ENCODE measurements at regions not wholly inside any gene's neighbourhood (a gene's known extent, or its start where the extent isn't known, plus 50 kb on each side); places are given as distances from the start of the nearest gene placed in this dataset.
"Not testable (repeated sequence)": the region's sequence is repeated elsewhere in the genome, so short reads cannot be mapped to it uniquely, and the experiment has no call there.

DNA sequence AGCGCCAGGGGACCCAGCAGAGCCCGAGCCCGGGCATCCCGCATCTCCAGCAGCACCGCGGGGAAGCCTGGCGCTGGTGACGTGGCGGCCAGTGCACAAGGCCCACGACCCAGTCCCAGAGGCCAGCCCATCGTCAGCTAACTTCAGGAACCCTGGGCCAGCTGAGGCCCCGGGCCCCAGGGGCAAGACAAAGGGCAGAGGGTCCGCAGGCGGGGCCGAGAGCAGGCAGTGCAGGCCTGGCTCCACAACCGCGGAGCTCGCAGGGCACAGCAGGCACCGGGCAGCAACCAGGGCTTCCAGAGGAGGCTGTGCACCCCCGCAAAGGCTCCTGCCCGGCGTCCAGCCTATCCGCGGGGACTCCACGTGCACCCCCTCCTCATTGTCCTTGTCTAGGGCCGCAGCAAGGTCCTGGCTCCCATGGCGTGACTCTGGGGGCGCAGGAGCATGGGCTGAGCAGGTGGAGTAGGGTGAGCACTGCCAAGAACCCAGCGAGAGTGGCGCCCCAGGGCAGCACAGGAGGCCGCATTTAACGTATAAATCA is 352.5 kb downstream of the KCNJ18 start:
- H3K9ac ChIP-seq (ENCODE audit: low read depth, low read length); H3K36me3 ChIP-seq (ENCODE audit: insufficient read depth, low read length); H3K9me3 ChIP-seq (ENCODE audit: control insufficient read depth, insufficient read depth, low read length); H3K4me1 ChIP-seq (ENCODE audit: insufficient read depth, low read length): not testable (repeated sequence)

DNA sequence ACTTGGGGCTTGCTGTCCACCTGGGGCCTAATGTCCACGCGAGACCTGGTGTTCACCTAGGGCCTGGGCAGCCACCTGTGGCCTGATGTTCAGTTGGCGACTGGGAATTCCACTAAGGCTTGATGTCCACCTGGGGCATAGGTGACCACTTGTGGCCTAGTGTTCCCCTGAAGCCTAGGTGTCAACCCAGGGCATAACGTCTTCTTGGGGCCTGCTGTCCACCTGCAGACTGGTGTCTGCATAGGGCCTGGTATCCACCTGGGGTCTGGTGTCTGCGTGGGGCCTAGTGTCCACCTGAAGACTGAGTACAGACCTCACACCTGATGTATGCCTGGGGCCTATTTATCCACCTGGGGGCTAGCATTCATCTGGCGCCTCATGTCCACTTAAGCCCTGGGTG is 355.2 kb downstream of the KCNJ18 start:
- not testable (repeated sequence) for H3K9me3 ChIP-seq (ENCODE audit: control insufficient read depth, insufficient read depth, low read length); H3K4me1 ChIP-seq (ENCODE audit: insufficient read depth, low read length); H3K9ac ChIP-seq (ENCODE audit: low read depth, low read length)

DNA sequence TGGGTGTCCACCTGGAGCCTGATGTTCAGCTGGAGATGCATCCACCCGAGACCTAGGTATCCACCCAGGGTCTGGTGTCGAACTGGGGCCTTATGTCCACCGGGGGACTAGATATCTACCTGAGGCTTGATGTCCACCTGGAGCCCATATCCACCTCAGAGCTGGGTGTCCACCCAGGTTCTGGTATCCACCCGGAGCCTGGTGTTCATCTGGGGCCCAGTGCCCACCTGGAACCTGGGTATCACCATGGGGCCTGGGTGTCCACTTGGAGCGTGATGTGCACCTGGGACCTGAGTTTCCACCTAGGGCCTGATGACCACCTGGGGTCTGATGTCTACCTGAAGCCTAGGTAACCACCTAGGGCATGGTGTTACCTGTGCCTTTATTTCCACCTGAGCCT is 355.9 kb downstream of the KCNJ18 start:
- H3K4me1 ChIP-seq (ENCODE audit: insufficient read depth, low read length); H3K9me3 ChIP-seq (ENCODE audit: control insufficient read depth, insufficient read depth, low read length); H3K36me3 ChIP-seq (ENCODE audit: insufficient read depth, low read length); H3K9ac ChIP-seq (ENCODE audit: low read depth, low read length): not testable (repeated sequence)

More for the DNA sequence above, 355.2 kb downstream of the KCNJ18 start:
- not testable (repeated sequence) for H3K36me3 ChIP-seq (ENCODE audit: insufficient read depth, low read length)

DNA sequence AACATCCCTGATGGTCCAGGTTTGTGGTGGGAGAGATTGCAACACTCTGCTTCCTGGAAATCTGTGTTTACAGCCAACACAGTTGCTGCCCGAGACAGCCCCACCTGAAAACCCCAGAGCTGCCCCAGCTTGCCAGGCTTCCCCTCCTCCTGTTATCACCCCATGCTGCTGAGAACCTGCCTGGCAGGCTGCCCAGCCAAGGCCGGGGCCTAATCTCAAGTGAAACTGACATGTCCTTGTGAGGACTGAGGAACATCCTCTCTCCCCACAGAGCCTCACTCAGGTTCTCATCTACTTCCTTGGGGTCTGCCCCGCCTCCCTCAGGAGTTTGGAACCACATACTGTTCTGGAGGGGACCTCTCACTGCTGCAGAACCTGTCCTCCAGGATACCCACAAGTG is 358.4 kb downstream of the KCNJ18 start:
- not testable (repeated sequence) for H3K9me3 ChIP-seq (ENCODE audit: control insufficient read depth, insufficient read depth, low read length); H3K9ac ChIP-seq (ENCODE audit: low read depth, low read length); H3K4me1 ChIP-seq (ENCODE audit: insufficient read depth, low read length); H3K36me3 ChIP-seq (ENCODE audit: insufficient read depth, low read length)

DNA sequence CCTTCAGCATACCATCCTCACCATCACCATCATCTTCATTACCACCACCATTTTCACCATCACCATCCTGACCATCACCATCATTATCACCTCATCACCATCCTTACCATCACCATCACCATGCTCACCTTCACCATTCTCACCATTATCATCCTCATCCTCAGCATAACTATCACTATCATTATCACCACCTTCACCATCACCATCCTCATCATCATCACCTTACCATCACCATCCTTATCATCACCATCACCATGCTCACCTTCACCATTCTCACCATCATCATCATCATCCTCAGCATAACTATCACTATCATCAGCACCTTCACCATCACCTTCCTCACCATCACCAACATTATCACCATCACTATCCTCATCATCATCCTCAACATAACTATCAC is 360.4 kb downstream of the KCNJ18 start:
- not testable (repeated sequence) for H3K4me1 ChIP-seq (ENCODE audit: insufficient read depth, low read length); H3K36me3 ChIP-seq (ENCODE audit: insufficient read depth, low read length); H3K9me3 ChIP-seq (ENCODE audit: control insufficient read depth, insufficient read depth, low read length); H3K9ac ChIP-seq (ENCODE audit: low read depth, low read length)

DNA sequence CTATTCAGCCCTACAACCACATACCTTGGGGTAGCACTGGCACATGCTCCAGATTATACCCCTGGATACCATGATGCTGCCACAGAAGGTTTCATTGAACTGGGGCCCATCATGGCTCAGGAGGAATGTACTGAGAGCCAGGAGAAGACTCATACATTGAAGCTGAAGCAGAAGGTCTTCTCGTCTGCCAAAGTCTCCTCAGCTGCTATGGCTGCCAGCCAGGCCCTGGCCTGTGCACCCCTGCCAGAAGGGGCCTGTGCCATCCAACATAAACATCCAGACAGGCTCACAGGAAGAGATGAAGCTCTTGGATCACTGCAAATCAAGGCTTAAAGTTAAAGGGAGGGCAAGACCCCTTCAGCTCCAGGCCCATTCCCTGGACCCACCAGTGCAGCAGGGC is 364.2 kb downstream of the KCNJ18 start:
- not testable (repeated sequence) for H3K9me3 ChIP-seq (ENCODE audit: control insufficient read depth, insufficient read depth, low read length); H3K36me3 ChIP-seq (ENCODE audit: insufficient read depth, low read length); H3K9ac ChIP-seq (ENCODE audit: low read depth, low read length); H3K4me1 ChIP-seq (ENCODE audit: insufficient read depth, low read length)

DNA sequence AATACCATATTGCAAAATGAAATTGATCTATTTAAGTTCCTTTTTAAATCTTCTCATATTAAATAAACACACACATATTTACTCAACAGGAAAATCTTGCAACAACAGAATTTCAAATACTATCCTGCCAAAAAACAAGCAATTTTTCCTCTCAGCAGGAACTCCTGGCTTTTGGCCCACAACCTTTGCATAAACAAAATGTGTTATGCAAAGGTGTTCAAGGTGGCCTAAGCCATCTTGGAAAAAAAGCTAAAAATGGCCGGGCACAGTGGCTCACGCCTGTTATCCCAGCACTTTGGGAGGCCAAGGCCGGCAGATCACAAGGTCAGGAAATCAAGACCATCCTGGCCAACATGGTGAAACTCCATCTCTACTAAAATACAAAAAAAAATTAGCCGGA is 383.6 kb downstream of the KCNJ18 start:
- H3K9me3 ChIP-seq (ENCODE audit: control insufficient read depth, insufficient read depth, low read length); H3K4me1 ChIP-seq (ENCODE audit: insufficient read depth, low read length); H3K9ac ChIP-seq (ENCODE audit: low read depth, low read length); H3K36me3 ChIP-seq (ENCODE audit: insufficient read depth, low read length): not testable (repeated sequence)

DNA sequence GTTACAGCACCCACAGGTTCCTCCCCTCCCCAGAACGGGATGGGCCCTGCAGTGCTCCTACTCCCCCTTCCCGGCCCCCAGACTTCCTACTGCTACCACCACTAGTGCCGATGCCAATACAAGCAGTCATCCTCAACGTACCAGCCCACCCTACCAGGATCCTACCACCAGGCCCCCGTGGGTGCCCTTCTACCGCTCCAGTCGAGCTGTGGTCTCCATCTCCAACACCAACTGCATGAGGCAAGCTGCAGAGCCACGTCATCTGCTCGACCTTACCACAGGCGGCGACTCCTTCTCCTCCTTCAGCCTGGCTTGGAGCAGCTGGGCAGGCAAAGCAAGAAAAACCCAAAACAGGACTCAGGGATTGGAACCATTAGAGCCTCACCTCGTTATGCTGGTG is 396.3 kb downstream of the KCNJ18 start:
- not testable (repeated sequence) for H3K36me3 ChIP-seq (ENCODE audit: insufficient read depth, low read length); H3K9me3 ChIP-seq (ENCODE audit: control insufficient read depth, insufficient read depth, low read length); H3K9ac ChIP-seq (ENCODE audit: low read depth, low read length); H3K4me1 ChIP-seq (ENCODE audit: insufficient read depth, low read length)

DNA sequence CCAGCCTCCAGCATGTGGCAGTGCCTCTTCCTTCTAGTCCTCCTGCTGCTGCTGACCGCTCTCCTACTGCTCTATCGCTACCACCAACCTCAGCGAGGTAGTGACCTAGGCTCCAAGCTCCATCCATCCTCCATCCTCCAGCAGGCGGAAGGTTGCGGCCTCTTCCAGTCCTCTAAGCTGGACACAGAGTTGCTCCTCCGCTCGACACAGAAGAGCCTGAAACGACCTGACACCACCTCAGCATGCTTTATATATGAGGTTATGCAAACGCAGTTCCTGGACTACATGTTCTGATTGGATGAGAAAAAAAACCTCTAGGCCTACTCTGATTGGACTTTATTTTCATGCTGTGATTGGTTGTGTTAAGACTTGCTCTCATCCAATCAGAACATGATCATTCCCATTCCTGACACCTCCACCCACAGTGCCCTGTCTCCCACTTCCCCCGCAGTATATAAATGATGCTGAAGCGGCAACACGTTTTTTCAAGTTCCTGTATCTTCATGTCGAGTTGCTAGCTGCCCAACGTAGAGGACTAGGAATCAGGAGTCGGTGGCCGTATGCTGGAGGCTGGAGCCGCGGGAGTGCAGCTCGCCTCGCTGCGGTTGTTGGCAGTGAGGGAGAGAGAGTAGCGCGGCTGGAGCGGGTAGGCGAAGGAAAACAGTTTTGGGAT is 398.1 kb downstream of the KCNJ18 start:
- Histone ChIP-seq H3K36me3 (ENCODE audit: insufficient read depth, low read length) (no peaks in the 10 kb centered on the region), H3K9me3 (ENCODE audit: control insufficient read depth, insufficient read depth, low read length) (no peaks in the 10 kb centered on the region), H3K4me1 (ENCODE audit: insufficient read depth, low read length) (no peaks in the 10 kb centered on the region), H3K9ac (ENCODE audit: low read depth, low read length) (no peak overlapping the region)

DNA sequence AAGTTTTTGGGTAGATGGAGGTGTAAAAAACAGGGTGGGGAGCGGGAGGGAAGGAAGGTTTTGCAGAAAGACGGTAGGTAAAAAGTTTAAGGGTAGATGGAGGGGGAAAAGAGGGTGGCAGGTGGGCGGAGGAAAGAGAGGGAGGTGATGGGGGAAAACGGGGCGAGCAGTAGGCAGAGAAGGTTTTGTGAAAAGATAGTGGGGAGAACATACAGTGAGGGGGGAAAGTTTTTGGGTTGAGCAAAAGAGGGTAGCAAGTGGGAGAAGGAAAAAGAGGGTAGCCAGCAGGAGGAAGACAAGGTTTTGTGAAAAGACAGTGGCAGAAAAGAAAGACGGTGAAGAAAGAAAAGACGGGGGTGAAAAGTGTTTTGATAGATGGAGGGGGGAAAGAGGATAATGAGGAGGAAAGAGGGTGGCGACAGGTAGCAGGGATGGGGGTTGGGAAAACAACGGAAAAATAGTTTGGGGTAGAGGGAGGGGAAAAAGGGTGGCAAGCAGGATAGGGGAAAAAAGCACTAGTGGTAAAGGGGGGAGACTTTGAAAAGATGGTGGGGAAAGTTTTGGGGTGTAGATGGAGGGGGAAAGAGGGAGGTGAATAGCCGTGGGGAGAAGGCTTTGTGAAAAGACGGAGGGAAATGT is 398.8 kb downstream of the KCNJ18 start:
- not testable (repeated sequence) for H3K9me3 ChIP-seq (ENCODE audit: control insufficient read depth, insufficient read depth, low read length); H3K36me3 ChIP-seq (ENCODE audit: insufficient read depth, low read length); H3K4me1 ChIP-seq (ENCODE audit: insufficient read depth, low read length)
- H3K9ac ChIP-seq (ENCODE audit: low read depth, low read length) = peak overlapping the region; percentile 3; the same call in 1 of the 2 replicates

DNA sequence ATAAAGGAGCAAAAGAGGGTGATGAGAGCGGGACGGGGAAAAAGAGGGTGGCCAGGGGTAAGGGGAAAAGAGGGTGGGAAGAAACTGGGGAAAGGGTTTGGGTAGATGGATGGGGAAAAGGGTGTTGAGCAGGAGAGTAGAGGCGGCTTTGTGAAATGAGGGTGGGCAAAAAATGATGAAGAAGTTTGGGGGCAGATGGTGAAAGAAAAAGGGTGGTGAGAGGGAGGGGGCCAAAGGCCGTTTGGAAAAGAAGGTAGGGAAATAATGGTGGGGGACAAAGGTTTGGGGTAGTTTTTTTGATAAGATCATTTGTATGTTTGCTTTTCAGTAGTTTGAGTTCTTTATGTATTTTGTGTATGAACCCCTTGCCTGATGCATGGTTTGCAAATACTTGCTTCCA is 399.5 kb downstream of the KCNJ18 start:
- H3K4me1 ChIP-seq (ENCODE audit: insufficient read depth, low read length); H3K36me3 ChIP-seq (ENCODE audit: insufficient read depth, low read length); H3K9me3 ChIP-seq (ENCODE audit: control insufficient read depth, insufficient read depth, low read length); H3K9ac ChIP-seq (ENCODE audit: low read depth, low read length): not testable (repeated sequence)

DNA sequence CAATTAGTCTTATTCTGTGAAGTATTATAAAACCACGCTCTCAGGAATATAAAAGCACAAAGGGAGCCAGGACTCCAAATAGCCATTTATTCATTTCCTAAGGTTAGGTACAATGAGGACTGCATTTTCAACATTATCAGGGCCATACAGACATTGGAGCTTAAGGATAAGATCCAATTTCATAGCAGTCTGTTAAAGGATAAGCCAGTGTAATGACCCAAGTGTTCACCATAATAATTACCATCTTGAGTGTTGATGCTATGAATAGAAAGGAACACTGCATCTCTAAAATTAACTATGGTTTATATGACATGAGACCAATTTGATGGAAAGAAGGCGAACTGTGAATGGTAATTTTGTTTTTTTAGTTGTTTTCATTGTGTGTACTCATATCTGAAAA is 403.1 kb downstream of the KCNJ18 start:
- H3K9me3 ChIP-seq (ENCODE audit: control insufficient read depth, insufficient read depth, low read length); H3K9ac ChIP-seq (ENCODE audit: low read depth, low read length); H3K4me1 ChIP-seq (ENCODE audit: insufficient read depth, low read length); H3K36me3 ChIP-seq (ENCODE audit: insufficient read depth, low read length): not testable (repeated sequence)

DNA sequence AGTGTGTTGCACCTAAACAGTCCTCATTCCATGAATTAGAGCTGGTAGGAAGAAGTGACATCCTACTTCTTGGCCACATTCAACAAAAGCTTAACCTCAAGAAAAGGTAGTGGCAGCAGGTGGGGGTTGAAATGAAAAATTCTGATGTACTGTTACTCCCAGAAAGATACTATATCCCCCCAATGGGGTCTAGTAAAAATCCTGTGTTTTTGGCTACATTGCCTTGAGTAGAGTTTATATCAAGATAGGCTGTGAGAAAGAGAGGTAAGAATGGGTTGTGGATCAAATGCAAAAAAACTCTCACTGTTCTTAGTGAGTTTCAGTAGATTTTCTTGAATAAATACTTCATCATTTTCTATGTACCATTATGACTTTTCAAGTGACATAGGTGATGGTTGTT is 407.3 kb downstream of the KCNJ18 start:
- H3K4me1 ChIP-seq (ENCODE audit: insufficient read depth, low read length); H3K36me3 ChIP-seq (ENCODE audit: insufficient read depth, low read length); H3K9ac ChIP-seq (ENCODE audit: low read depth, low read length); H3K9me3 ChIP-seq (ENCODE audit: control insufficient read depth, insufficient read depth, low read length): not testable (repeated sequence)

DNA sequence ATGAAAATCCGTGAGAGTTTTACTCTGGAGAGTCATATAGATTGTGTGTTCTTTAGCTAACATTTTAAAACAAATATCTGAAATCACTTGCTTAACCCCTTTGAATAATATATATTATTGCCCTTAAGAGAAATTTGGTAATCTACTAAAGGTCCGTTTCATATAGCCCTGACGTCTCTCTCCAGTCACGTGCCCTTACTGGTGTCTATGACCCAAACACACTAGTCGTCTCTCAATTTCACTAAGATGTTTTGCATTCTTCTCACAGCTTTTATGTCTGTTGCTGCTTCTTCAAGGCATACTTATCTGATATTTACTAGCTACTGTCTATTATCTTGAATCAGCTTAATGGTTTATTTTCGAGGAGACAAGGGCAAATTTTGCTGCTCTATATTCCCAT is 409.9 kb downstream of the KCNJ18 start:
- Histone ChIP-seq H3K9ac (ENCODE audit: low read depth, low read length) (no peak overlapping the region), H3K36me3 (ENCODE audit: insufficient read depth, low read length) (no peaks in the 10 kb centered on the region), H3K9me3 (ENCODE audit: control insufficient read depth, insufficient read depth, low read length) (no peaks in the 10 kb centered on the region), H3K4me1 (ENCODE audit: insufficient read depth, low read length) (no peaks in the 10 kb centered on the region)

DNA sequence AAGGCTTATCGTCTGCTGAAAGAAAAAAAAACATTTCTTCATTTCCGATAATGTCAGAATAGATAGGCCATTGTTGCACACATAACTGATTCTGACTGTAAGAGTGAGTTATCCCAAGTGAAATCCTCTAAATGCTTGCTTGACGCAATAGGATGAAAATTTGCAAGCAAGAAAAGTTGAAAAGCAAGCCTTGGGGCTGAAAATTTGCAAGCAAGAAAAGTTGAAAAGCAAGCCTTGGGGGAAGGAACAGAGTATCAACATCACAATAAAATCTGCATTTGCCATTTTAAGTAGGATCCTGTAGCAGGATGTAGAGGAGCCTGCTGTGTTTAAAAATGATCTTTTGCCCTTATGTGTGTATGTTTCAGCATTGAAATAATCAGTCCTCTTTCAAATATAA is 424.4 kb downstream of the KCNJ18 start:
- Histone ChIP-seq H3K9ac (ENCODE audit: low read depth, low read length) (peak overlapping the region; percentile 29; the same call in 1 of the 2 replicates), H3K4me1 (ENCODE audit: insufficient read depth, low read length) (peaks cover 21% of the 10 kb centered on the region)
- H3K9me3 ChIP-seq (ENCODE audit: control insufficient read depth, insufficient read depth, low read length); H3K36me3 ChIP-seq (ENCODE audit: insufficient read depth, low read length): not testable (repeated sequence)
